ENCODE measurements at regions not wholly inside any gene's neighbourhood (a gene's known extent, or its start where the extent isn't known, plus 50 kb on each side); places are given as distances from the start of the nearest gene placed in this dataset.

DNA sequence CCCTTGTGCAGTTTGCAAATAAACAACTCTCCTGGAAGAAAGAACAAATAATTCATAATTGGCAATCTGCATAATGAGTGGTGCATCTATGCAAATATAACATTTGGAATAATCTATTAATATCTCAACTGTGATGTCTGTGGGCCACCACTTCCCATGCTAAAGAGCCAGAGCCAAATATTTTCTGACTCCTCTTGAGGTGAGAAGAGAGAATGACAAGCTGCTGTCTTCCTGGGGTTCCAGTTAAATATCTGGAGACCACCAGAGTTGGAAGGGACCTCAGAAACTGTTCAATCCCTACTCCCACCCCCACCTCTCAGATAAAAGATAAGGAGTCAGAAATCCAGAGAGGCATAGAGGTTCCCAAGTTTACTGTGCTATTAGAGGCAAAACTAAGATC, 241.0 kb upstream of the SLC14A2 start:
- ATAC-seq: no peak
- Histone ChIP-seq H3K27me3 (no peaks in the 10 kb centered on the region), H3K4me1 (no peaks in the 10 kb centered on the region), H3K27ac (no peak overlapping the region), H3K9me3 (no peaks in the 10 kb centered on the region), H3K4me3 (no peak overlapping the region), H3K36me3 (no peaks in the 10 kb centered on the region)
- TF ChIP-seq, protein P1, sequence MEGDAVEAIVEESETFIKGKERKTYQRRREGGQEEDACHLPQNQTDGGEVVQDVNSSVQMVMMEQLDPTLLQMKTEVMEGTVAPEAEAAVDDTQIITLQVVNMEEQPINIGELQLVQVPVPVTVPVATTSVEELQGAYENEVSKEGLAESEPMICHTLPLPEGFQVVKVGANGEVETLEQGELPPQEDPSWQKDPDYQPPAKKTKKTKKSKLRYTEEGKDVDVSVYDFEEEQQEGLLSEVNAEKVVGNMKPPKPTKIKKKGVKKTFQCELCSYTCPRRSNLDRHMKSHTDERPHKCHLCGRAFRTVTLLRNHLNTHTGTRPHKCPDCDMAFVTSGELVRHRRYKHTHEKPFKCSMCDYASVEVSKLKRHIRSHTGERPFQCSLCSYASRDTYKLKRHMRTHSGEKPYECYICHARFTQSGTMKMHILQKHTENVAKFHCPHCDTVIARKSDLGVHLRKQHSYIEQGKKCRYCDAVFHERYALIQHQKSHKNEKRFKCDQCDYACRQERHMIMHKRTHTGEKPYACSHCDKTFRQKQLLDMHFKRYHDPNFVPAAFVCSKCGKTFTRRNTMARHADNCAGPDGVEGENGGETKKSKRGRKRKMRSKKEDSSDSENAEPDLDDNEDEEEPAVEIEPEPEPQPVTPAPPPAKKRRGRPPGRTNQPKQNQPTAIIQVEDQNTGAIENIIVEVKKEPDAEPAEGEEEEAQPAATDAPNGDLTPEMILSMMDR (IDR thresholded peaks at IDR 0.05): no peak
- intact Hi-C loops (cut with DNase I): no loop called here
- no peak for DNase-seq

DNA sequence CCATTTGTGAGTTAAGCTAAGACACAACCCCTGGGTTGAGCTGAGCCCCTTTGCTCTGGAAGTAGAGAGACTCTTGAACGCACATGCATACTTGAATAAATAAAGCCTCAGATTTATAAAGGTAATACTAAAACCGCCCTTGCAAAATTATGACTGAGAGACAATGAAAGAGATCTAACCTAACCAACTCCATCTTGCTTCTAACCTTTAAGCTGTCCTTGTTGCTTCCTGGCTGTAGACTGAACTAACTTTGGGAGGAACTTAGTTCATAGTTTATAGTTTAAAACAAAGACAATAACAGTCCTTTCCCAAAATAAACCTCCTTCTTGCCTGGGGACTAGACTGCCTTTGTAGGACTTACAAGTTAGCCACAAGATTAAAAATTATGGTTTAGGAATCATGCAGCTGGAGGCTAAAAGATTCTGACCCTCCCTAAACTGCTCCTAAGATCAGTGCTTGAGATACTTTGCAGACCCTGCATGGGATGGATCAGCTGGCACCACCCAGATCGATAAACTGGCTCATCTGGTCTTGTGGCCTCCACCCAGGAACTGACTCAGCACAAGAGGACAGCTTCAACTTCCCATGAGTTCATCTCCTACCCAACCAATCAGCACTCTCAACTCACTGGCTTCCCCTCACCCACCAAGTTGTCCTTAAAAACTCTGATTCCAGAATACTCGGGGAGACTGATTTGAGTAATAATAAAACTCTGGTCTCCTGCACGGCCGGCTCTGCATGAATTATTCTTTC, 240.2 kb upstream of the SLC14A2 start:
- TF ChIP-seq, protein P1 (IDR thresholded peaks at IDR 0.05): no peak
- no peak overlapping the region for H3K4me3 ChIP-seq

DNA sequence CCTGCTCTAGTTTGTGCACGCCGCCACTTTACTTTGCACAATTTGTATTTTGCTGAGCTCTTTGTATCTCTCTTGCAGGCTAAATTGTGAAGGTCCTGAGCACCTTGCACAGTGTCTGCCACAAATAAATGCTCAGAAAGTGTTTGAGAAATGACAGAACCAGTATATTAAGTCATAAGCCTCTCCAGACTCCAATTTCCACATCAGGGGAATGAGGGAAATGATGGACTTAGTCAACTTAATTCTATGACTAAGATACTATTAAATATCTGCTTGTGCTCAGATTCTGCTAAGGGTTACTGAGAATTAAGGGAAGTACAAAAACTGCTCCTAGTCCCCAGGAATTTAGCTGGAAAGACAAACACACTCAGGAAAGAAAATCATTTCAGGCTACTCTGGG, 239.1 kb upstream of the SLC14A2 start:
- DNase-seq (no peak), ATAC-seq (no peak)
- Histone ChIP-seq H3K36me3 (no peaks in the 10 kb centered on the region), H3K9me3 (no peaks in the 10 kb centered on the region), H3K27me3 (no peaks in the 10 kb centered on the region), H3K4me3 (no peak overlapping the region), H3K4me1 (no peaks in the 10 kb centered on the region), H3K27ac (no peak overlapping the region)
- intact Hi-C loops (cut with DNase I): no loop called here
- TF ChIP-seq, protein P1 (IDR thresholded peaks at IDR 0.05): no peak

More for the DNA sequence above, 240.2 kb upstream of the SLC14A2 start:
- intact Hi-C loops (cut with DNase I): no loop called here
- Histone ChIP-seq H3K4me1 (no peaks in the 10 kb centered on the region), H3K36me3 (no peaks in the 10 kb centered on the region), H3K9me3 (no peaks in the 10 kb centered on the region), H3K27me3 (no peaks in the 10 kb centered on the region), H3K27ac (no peak overlapping the region)
- DNase-seq: no peak
- no peak for ATAC-seq

DNA sequence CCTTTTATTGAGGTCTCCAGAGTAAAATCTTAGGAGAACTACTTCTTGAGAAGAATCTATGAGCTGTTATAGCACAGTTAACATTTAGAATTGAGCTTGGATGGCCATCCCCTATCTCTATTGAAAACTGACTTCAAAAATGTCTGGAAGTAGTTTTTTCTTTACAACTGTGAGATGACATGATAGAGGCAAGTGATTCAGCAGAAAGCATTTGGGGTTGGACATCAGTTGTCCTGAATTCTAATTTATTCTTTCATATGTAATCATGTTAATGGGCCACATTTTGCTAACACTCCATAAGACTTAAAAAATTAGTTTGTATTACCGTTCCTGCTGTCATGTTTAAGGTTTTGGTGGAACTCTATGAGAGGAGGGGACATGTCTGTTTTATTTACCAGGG, 237.0 kb upstream of the SLC14A2 start:
- TF ChIP-seq, protein P1 (IDR thresholded peaks at IDR 0.05): no peak
- Histone ChIP-seq H3K36me3 (no peaks in the 10 kb centered on the region), H3K27ac (no peak overlapping the region), H3K9me3 (no peaks in the 10 kb centered on the region), H3K27me3 (no peaks in the 10 kb centered on the region), H3K4me1 (no peaks in the 10 kb centered on the region), H3K4me3 (no peak overlapping the region)
- intact Hi-C loops (cut with DNase I): no loop called here
- ATAC-seq: no peak
- no peak for DNase-seq

DNA sequence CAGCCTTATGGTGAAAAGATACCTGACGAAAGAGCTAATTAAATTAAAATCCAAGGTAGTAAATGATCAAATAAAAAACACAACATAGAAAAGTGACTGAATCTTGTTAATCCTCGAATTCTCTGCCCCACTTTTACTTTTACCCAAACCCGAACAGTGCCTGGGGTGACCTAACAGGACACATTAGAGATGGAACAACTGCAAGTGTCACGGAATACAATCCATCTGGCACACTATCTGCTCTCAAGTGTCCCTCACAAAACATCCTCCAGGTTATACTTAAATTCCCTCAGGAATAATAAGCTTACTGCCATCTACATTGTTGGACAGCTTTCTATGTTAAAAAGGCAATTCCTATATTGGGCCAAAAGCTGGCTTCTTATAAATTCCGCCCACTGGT, 236.3 kb upstream of the SLC14A2 start:
- Histone ChIP-seq H3K27ac (no peak overlapping the region), H3K4me1 (no peaks in the 10 kb centered on the region), H3K36me3 (no peaks in the 10 kb centered on the region), H3K27me3 (no peaks in the 10 kb centered on the region), H3K9me3 (no peaks in the 10 kb centered on the region), H3K4me3 (no peak overlapping the region)
- DNase-seq: no peak
- ATAC-seq: no peak
- intact Hi-C loops (cut with DNase I): no loop called here
- TF ChIP-seq, protein P1 (IDR thresholded peaks at IDR 0.05): no peak
